ENCODE measurements at regions not wholly inside any gene's neighbourhood (a gene's known extent, or its start where the extent isn't known, plus 50 kb on each side); places are given as distances from the start of the nearest gene placed in this dataset.

- intact Hi-C loops (cut with micrococcal nuclease) = no loop called here
- Mint-ChIP-seq H3K27ac (no peak overlapping the region), H3K9me3 (no peaks in the 10 kb centered on the region)
These were observed 578.0 kb upstream of the TMEM132C start for GRCh38 chr12:127688906-127689428.

GRCh38 chr12:127690161-127690560 is 576.8 kb upstream of the TMEM132C start:
- Mint-ChIP-seq H3K27me3 (ENCODE audit: low read depth in 2 of 2) (no peaks in the 10 kb centered on the region), H3K27ac (no peak overlapping the region), H3K4me3 (no peak overlapping the region), H3K9me3 (no peaks in the 10 kb centered on the region), H3K36me3 (no peaks in the 10 kb centered on the region), H3K4me1 (no peaks in the 10 kb centered on the region)
- no peak overlapping the region for H3K27ac ChIP-seq (ENCODE audit: low read length)
- TF ChIP-seq CTCF (IDR thresholded peaks at IDR 0.05) = no peak
- H3K9me3 ChIP-seq (ENCODE audit: control insufficient read depth, insufficient read depth, low read length) = no peaks in the 10 kb centered on the region
- ATAC-seq (no peak), DNase-seq (no peak)
- no peaks in the 10 kb centered on the region for H3K36me3 ChIP-seq (ENCODE audit: control insufficient read depth, insufficient read depth, low read length)
- no peaks in the 10 kb centered on the region for H3K27me3 ChIP-seq (ENCODE audit: control insufficient read depth, insufficient read depth, low read length)
- no peaks in the 10 kb centered on the region for H3K4me1 ChIP-seq (ENCODE audit: control insufficient read depth, insufficient read depth, low read length)
- WGBS (ENCODE audit: insufficient coverage) = 53% methylated on average over 2 of the region's 5 CpGs
- intact Hi-C loops (cut with micrococcal nuclease) = no loop called here
- no peak overlapping the region for H3K4me3 ChIP-seq (ENCODE audit: low read length)

More at GRCh38 chr12:127688906-127689428, 578.0 kb upstream of the TMEM132C start:
- no peaks in the 10 kb centered on the region for H3K36me3 Mint-ChIP-seq
- no peak for DNase-seq
- Histone ChIP-seq H3K27ac (ENCODE audit: low read length) (no peak overlapping the region), H3K4me1 (ENCODE audit: control insufficient read depth, insufficient read depth, low read length) (no peaks in the 10 kb centered on the region), H3K36me3 (ENCODE audit: control insufficient read depth, insufficient read depth, low read length) (no peaks in the 10 kb centered on the region), H3K9me3 (ENCODE audit: control insufficient read depth, insufficient read depth, low read length) (no peaks in the 10 kb centered on the region), H3K27me3 (ENCODE audit: control insufficient read depth, insufficient read depth, low read length) (no peaks in the 10 kb centered on the region), H3K4me3 (ENCODE audit: low read length) (no peak overlapping the region)
- H3K27me3 Mint-ChIP-seq (ENCODE audit: low read depth in 2 of 2) = no peaks in the 10 kb centered on the region
- no peak for ATAC-seq
- H3K4me3 Mint-ChIP-seq = no peak overlapping the region
- 89% methylated on average over 3 of the region's 5 CpGs for WGBS (ENCODE audit: insufficient coverage)
- TF ChIP-seq CTCF (IDR thresholded peaks at IDR 0.05) = no peak
- no peaks in the 10 kb centered on the region for H3K4me1 Mint-ChIP-seq

GRCh38 chr12:127696963-127697362 is 570.0 kb upstream of the TMEM132C start:
- no peak for ATAC-seq
- TF ChIP-seq CTCF (IDR thresholded peaks at IDR 0.05) = no peak

GRCh38 chr12:127703026-127703425 is 563.9 kb upstream of the TMEM132C start:
- WGBS (ENCODE audit: insufficient coverage) = 95% methylated on average over 5 of the region's 6 CpGs
- intact Hi-C loops (cut with micrococcal nuclease) = no loop called here
- H3K4me1 ChIP-seq (ENCODE audit: control insufficient read depth, insufficient read depth, low read length) = no peaks in the 10 kb centered on the region

More at GRCh38 chr12:127696963-127697362, 570.0 kb upstream of the TMEM132C start:
- H3K9me3 Mint-ChIP-seq = peaks cover 3 to 4% of the 10 kb centered on the region in 2 donors
- no peaks in the 10 kb centered on the region for H3K4me1 Mint-ChIP-seq
- peaks cover 5% of the 10 kb centered on the region for H3K36me3 Mint-ChIP-seq
- H3K9me3 ChIP-seq (ENCODE audit: control insufficient read depth, insufficient read depth, low read length) = no peaks in the 10 kb centered on the region
- no peaks in the 10 kb centered on the region for H3K4me1 ChIP-seq (ENCODE audit: control insufficient read depth, insufficient read depth, low read length)
- H3K27me3 ChIP-seq (ENCODE audit: control insufficient read depth, insufficient read depth, low read length) = no peaks in the 10 kb centered on the region
- H3K27me3 Mint-ChIP-seq (ENCODE audit: low read depth in 2 of 2) = peaks cover 0 to 3% of the 10 kb centered on the region in 2 donors
- no peak overlapping the region for H3K27ac Mint-ChIP-seq
- H3K36me3 ChIP-seq (ENCODE audit: control insufficient read depth, insufficient read depth, low read length) = no peaks in the 10 kb centered on the region
- intact Hi-C loops (cut with micrococcal nuclease) = no loop called here
- H3K27ac ChIP-seq (ENCODE audit: low read length) = no peak overlapping the region
- no peak overlapping the region for H3K4me3 ChIP-seq (ENCODE audit: low read length)
- no peak for DNase-seq
- no peak overlapping the region for H3K4me3 Mint-ChIP-seq

More at GRCh38 chr12:127703026-127703425, 563.9 kb upstream of the TMEM132C start:
- no peak overlapping the region for H3K27ac Mint-ChIP-seq
- no peaks in the 10 kb centered on the region for H3K4me1 Mint-ChIP-seq
- no peaks in the 10 kb centered on the region for H3K36me3 ChIP-seq (ENCODE audit: control insufficient read depth, insufficient read depth, low read length)
- ATAC-seq (no peak), DNase-seq (no peak)
- peaks cover 5% of the 10 kb centered on the region for H3K36me3 Mint-ChIP-seq
- H3K9me3 ChIP-seq (ENCODE audit: control insufficient read depth, insufficient read depth, low read length) = no peaks in the 10 kb centered on the region
- H3K27ac ChIP-seq (ENCODE audit: low read length) = no peak overlapping the region
- no peaks in the 10 kb centered on the region for H3K27me3 ChIP-seq (ENCODE audit: control insufficient read depth, insufficient read depth, low read length)
- H3K4me3 Mint-ChIP-seq = no peak overlapping the region
- H3K4me3 ChIP-seq (ENCODE audit: low read length) = no peak overlapping the region
- no peak for TF ChIP-seq CTCF (IDR thresholded peaks at IDR 0.05)
- peaks cover 3 to 5% of the 10 kb centered on the region in 2 donors for H3K9me3 Mint-ChIP-seq
- peaks cover 0 to 3% of the 10 kb centered on the region in 2 donors for H3K27me3 Mint-ChIP-seq (ENCODE audit: low read depth in 2 of 2)

All from natural killer cell (primary cell).